ENCODE measurements at regions not wholly inside any gene's neighbourhood (a gene's known extent, or its start where the extent isn't known, plus 50 kb on each side); places are given as distances from the start of the nearest gene placed in this dataset.

GRCh38 chr2:156697906-156698305 is 261.7 kb downstream of the GPD2 start:
- no peaks in the 10 kb centered on the region for H3K36me3 ChIP-seq (ENCODE audit: insufficient read depth, low read length)
- no peak overlapping the region for H3K4me3 ChIP-seq (ENCODE audit: low read length)
- no peak overlapping the region for H2AFZ ChIP-seq (ENCODE audit: low read depth, low read length)
- H3K9ac ChIP-seq (ENCODE audit: low read length) = no peak overlapping the region
- H4K20me1 ChIP-seq (ENCODE audit: insufficient read depth) = no peaks in the 10 kb centered on the region
- no peaks in the 10 kb centered on the region for H3K9me2 ChIP-seq (ENCODE audit: insufficient read depth, low read length)
- no peaks in the 10 kb centered on the region for H3K79me2 ChIP-seq (replicated peaks; ENCODE audit: insufficient read depth, low read length)
- TF ChIP-seq MXI1 (conservative IDR thresholded peaks at IDR 0.05; ENCODE audit: poor library complexity, severe bottlenecking) (no peak), SMC3 (conservative IDR thresholded peaks at IDR 0.05; ENCODE audit: poor library complexity) (no peak), CTCF (IDR thresholded peaks at IDR 0.05; ENCODE audit: poor library complexity, severe bottlenecking) (no peak), EP300 (conservative IDR thresholded peaks at IDR 0.05; ENCODE audit: poor library complexity, severe bottlenecking) (no peak), POLR2AphosphoS5 (IDR thresholded peaks at IDR 0.05) (no peak)
- H3K9me3 ChIP-seq (ENCODE audit: low read length) = no peaks in the 10 kb centered on the region
- H3K27ac ChIP-seq (ENCODE audit: low read length) = no peak overlapping the region
- no peak overlapping the region for H3K4me2 ChIP-seq (ENCODE audit: low read length)
- no peaks in the 10 kb centered on the region for H3K27me3 ChIP-seq (ENCODE audit: insufficient read depth, low read depth, low read length)
- peaks cover 3% of the 10 kb centered on the region for H3F3A ChIP-seq (ENCODE audit: insufficient read depth, low read length, poor library complexity, severe bottlenecking)

- TF ChIP-seq RAD21 (conservative IDR thresholded peaks at IDR 0.05) (no peak), TAF1 (IDR thresholded peaks at IDR 0.05; ENCODE audit: low read depth) (no peak), SMC3 (conservative IDR thresholded peaks at IDR 0.05; ENCODE audit: poor library complexity) (no peak), CTCF (IDR thresholded peaks at IDR 0.05; ENCODE audit: poor library complexity, severe bottlenecking) (no peak), MXI1 (conservative IDR thresholded peaks at IDR 0.05; ENCODE audit: poor library complexity, severe bottlenecking) (no peak), EZH2 (IDR thresholded peaks at IDR 0.05; ENCODE audit: borderline replicate concordance, insufficient read depth, low read length, poor library complexity, severe bottlenecking) (no peak), REST (IDR thresholded peaks at IDR 0.05; ENCODE audit: borderline replicate concordance) (no peak)
- no peaks in the 10 kb centered on the region for H3K9me3 ChIP-seq (ENCODE audit: low read length)
- no peaks in the 10 kb centered on the region for H3K9me2 ChIP-seq (ENCODE audit: insufficient read depth, low read length)
- H3F3A ChIP-seq (ENCODE audit: insufficient read depth, low read length, poor library complexity, severe bottlenecking) = peaks cover 3% of the 10 kb centered on the region
- H2AFZ ChIP-seq (ENCODE audit: low read depth, low read length) = no peak overlapping the region
- H3K4me3 ChIP-seq (ENCODE audit: low read length) = no peak overlapping the region
- no peaks in the 10 kb centered on the region for H4K20me1 ChIP-seq (ENCODE audit: insufficient read depth)
- no peak overlapping the region for H3K4me2 ChIP-seq (ENCODE audit: low read length)
- no peak overlapping the region for H3K27ac ChIP-seq (ENCODE audit: low read length)
- no peaks in the 10 kb centered on the region for H3K36me3 ChIP-seq (ENCODE audit: insufficient read depth, low read length)
- H3K27me3 ChIP-seq (ENCODE audit: insufficient read depth, low read depth, low read length) = no peaks in the 10 kb centered on the region
- no peaks in the 10 kb centered on the region for H3K79me2 ChIP-seq (replicated peaks; ENCODE audit: insufficient read depth, low read length)
- no peak overlapping the region for H3K9ac ChIP-seq (ENCODE audit: low read length)
These were observed 264.5 kb downstream of the GPD2 start for GRCh38 chr2:156700681-156701080.
